A673 (cell line): ENCODE measurements at regions not wholly inside any gene's neighbourhood (a gene's known extent, or its start where the extent isn't known, plus 50 kb on each side); places are given as distances from the start of the nearest gene placed in this dataset.

Experiments used
- CTCF ChIP-seq: fragments of 300-800, 200-600 bp; sonication (generic); conservative IDR thresholded peaks from 2 replicates; pipeline ENCODE4 v1.5.1; 2017; ENCODE audit warnings: low read depth, mild to moderate bottlenecking, antibody characterized with exemption, low read length, moderate library complexity, mixed read lengths
- EZH2 ChIP-seq: fragments of 200-600 bp; sonication (generic); IDR thresholded peaks from 2 replicates; pipeline ENCODE4 v1.6.1; 2017; ENCODE audit warnings: borderline replicate concordance, low read depth, mild to moderate bottlenecking, mixed read lengths, antibody characterized with exemption, low read length; ENCODE audit not compliant: poor library complexity, severe bottlenecking

- no peak for TF ChIP-seq CTCF
- no peak for TF ChIP-seq EZH2
Measured at GRCh38 chr6:164315376-164315775, 900.9 kb downstream of the QKI start.
